Colonic mucosa (tissue), 4 donors: ENCODE measurements at regions not wholly inside any gene's neighbourhood (a gene's known extent, or its start where the extent isn't known, plus 50 kb on each side); places are given as distances from the start of the nearest gene placed in this dataset.
"Not testable (repeated sequence)": the region's sequence is repeated elsewhere in the genome, so short reads cannot be mapped to it uniquely, and the experiment has no call there.

Experiments used
- DNase-seq: peaks from one replicate; pipeline ENCODE4 v3.0.0-alpha.2; 2020
- H3K27ac ChIP-seq: fragments of 200-600 bp; one replicate; pipeline ENCODE4 v1.8.0; 2021
- H3K27me3 ChIP-seq: fragments of 200-600 bp; one replicate; pipeline ENCODE4 v1.8.0; 2021
- H3K36me3 ChIP-seq: fragments of 200-600 bp; one replicate; pipeline ENCODE4 v1.8.0; 2021
- H3K4me1 ChIP-seq: fragments of 200-600 bp; one replicate; pipeline ENCODE4 v1.8.0; 2021; ENCODE audit warnings: mild to moderate bottlenecking
- H3K4me3 ChIP-seq: fragments of 200-600 bp; one replicate; pipeline ENCODE4 v1.8.0; 2021
- H3K9ac ChIP-seq, 2 donors: one replicate each; pipeline ENCODE4 v1.7.0; 2013; ENCODE audit warnings: control low read depth in 2 of 2, low read depth in 2 of 2, low read length in 2 of 2
- H3K9me3 ChIP-seq: fragments of 200-600 bp; one replicate; pipeline ENCODE4 v1.8.0; 2021
- intact Hi-C: fragments of 100-400 bp; cut with DNase I; formaldehyde crosslinking; loops from one replicate; pipeline ENCODE4 v1.14.1; 2022
- TF ChIP-seq, protein P1 (sequence below): fragments of 200-600 bp; IDR thresholded peaks from one replicate; pipeline ENCODE4 v1.8.0; 2022; ENCODE audit warnings: antibody characterized with exemption, mild to moderate bottlenecking
- donor health status: healthy.
- donor health status: DM: no; HTN: no; CAD: no.
- donor health status: DM: no; HTN: no; CAD: no.

- DNase-seq, result no peak
- Histone ChIP-seq H3K27ac (no peak overlapping the region), H3K27me3 (no peaks in the 10 kb centered on the region), H3K9ac (no peak overlapping the region), H3K36me3 (no peaks in the 10 kb centered on the region), H3K4me3 (no peak overlapping the region), H3K4me1 (no peaks in the 10 kb centered on the region), H3K9me3 (no peaks in the 10 kb centered on the region)
- intact Hi-C loops, result no loop called here
- TF ChIP-seq, protein P1, sequence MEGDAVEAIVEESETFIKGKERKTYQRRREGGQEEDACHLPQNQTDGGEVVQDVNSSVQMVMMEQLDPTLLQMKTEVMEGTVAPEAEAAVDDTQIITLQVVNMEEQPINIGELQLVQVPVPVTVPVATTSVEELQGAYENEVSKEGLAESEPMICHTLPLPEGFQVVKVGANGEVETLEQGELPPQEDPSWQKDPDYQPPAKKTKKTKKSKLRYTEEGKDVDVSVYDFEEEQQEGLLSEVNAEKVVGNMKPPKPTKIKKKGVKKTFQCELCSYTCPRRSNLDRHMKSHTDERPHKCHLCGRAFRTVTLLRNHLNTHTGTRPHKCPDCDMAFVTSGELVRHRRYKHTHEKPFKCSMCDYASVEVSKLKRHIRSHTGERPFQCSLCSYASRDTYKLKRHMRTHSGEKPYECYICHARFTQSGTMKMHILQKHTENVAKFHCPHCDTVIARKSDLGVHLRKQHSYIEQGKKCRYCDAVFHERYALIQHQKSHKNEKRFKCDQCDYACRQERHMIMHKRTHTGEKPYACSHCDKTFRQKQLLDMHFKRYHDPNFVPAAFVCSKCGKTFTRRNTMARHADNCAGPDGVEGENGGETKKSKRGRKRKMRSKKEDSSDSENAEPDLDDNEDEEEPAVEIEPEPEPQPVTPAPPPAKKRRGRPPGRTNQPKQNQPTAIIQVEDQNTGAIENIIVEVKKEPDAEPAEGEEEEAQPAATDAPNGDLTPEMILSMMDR, result no peak
These were observed 62.0 kb upstream of the LMNTD1 start for GRCh38 chr12:25615119-25615518.

DNA sequence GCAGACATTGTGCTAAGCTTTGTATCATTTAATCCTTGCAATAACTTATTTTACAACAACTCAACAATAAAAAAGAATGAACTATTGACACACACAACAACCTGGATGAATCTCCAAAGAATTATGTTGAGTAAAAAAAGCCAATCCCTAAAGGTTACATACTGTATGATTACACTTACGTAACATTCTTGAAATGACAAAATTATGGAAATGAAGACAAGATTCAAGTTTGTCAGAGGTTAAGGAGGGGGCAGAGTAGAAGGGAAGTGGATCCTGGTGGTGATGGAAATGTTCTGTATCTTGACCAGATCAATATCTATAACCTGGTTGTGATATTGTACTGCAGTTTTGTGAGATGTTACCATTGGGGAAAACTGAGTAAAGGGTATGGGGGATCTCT lies 63.2 kb upstream of the LMNTD1 start:
- no peak overlapping the region for H3K4me3 ChIP-seq
- intact Hi-C loops, result no loop called here
- no peak for DNase-seq
- TF ChIP-seq, protein P1, result no peak
- H3K9me3 ChIP-seq, result no peaks in the 10 kb centered on the region
- no peak overlapping the region for H3K27ac ChIP-seq
- no peaks in the 10 kb centered on the region for H3K4me1 ChIP-seq
- no peaks in the 10 kb centered on the region for H3K36me3 ChIP-seq
- H3K9ac ChIP-seq, result no peak overlapping the region
- H3K27me3 ChIP-seq, result no peaks in the 10 kb centered on the region

DNA sequence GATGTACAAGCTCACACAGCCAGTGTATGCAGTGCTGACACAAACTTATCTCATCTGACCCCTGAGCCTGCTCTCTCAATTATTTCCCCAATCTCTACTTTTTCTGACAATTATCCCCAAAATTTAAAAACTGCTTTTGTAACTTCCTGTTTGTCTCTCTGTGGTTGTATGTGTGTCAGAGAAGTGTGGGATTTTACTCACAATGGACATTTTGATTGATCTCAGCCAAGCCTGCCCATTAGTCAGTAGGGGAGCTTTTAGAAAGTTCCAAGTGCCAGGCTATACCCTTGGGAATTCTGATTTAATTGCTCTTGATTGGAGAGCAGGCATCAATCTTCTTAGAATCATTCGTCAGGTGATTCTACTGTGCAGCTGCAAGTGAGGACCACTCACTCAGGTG lies 64.9 kb upstream of the LMNTD1 start:
- H3K4me3 ChIP-seq, result no peak overlapping the region
- H3K4me1 ChIP-seq, result no peaks in the 10 kb centered on the region
- TF ChIP-seq, protein P1, result no peak
- no peaks in the 10 kb centered on the region for H3K9me3 ChIP-seq
- no peak for DNase-seq
- no peaks in the 10 kb centered on the region for H3K27me3 ChIP-seq
- no peak overlapping the region for H3K27ac ChIP-seq
- intact Hi-C loops, result no loop called here
- H3K36me3 ChIP-seq, result no peaks in the 10 kb centered on the region
- H3K9ac ChIP-seq, result no peak overlapping the region

DNA sequence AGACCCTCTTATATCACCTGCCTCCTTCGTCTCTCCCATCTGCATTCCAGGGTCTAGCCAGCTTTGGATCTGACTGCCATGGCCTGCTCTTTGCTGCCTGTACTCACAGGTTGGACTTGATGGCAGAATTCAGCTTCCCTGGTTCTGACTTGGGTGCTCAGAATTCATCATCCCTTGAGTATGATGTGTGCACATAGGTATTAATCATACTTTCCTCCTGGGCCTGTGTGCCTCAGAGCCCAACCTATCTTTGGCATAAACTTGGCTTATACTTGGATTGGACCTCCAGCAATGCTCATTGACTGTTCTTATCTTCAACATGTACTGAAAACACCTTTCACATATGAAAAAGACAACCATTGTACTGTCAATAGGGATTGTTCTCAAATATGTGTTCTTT lies 70.7 kb upstream of the LMNTD1 start:
- no peaks in the 10 kb centered on the region for H3K36me3 ChIP-seq
- H3K9ac ChIP-seq, result no peak overlapping the region
- TF ChIP-seq, protein P1, result no peak
- no peak for DNase-seq
- no peak overlapping the region for H3K4me3 ChIP-seq
- no peak overlapping the region for H3K27ac ChIP-seq
- no peaks in the 10 kb centered on the region for H3K27me3 ChIP-seq
- intact Hi-C loops, result no loop called here
- no peaks in the 10 kb centered on the region for H3K9me3 ChIP-seq
- H3K4me1 ChIP-seq, result no peaks in the 10 kb centered on the region

DNA sequence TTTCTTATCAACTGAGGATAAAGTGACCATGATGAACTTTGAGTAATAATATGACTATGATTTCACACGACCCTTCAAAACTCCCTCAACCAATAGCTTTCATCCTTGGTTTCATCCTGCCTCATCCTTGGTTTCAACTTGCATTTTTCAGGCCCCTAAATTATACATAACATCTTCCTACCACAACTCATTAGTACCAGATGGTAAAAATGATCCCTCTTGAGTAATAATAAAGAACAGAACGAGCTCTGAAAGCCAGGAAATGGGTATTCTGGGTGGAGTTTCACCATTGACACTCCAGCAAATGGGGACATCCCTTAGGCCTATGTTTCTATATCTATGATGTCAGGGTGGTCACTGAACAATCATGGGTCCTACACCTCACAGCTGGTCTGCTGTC lies 72.1 kb upstream of the LMNTD1 start:
- H3K27me3 ChIP-seq, result no peaks in the 10 kb centered on the region
- TF ChIP-seq, protein P1, result no peak
- no peaks in the 10 kb centered on the region for H3K9me3 ChIP-seq
- H3K9ac ChIP-seq, result no peak overlapping the region
- H3K4me1 ChIP-seq, result no peaks in the 10 kb centered on the region
- H3K27ac ChIP-seq, result no peak overlapping the region
- no peaks in the 10 kb centered on the region for H3K36me3 ChIP-seq
- DNase-seq, result no peak
- no peak overlapping the region for H3K4me3 ChIP-seq
- intact Hi-C loops, result no loop called here

- no peaks in the 10 kb centered on the region for H3K36me3 ChIP-seq
- intact Hi-C loops, result no loop called here
- no peaks in the 10 kb centered on the region for H3K9me3 ChIP-seq
- DNase-seq, result no peak
- no peak overlapping the region for H3K27ac ChIP-seq
- H3K4me3 ChIP-seq, result no peak overlapping the region
- TF ChIP-seq, protein P1, result no peak
- H3K27me3 ChIP-seq, result no peaks in the 10 kb centered on the region
- H3K9ac ChIP-seq, result no peak overlapping the region
- no peaks in the 10 kb centered on the region for H3K4me1 ChIP-seq
These were observed 76.3 kb upstream of the LMNTD1 start for GRCh38 chr12:25629341-25629740.

DNA sequence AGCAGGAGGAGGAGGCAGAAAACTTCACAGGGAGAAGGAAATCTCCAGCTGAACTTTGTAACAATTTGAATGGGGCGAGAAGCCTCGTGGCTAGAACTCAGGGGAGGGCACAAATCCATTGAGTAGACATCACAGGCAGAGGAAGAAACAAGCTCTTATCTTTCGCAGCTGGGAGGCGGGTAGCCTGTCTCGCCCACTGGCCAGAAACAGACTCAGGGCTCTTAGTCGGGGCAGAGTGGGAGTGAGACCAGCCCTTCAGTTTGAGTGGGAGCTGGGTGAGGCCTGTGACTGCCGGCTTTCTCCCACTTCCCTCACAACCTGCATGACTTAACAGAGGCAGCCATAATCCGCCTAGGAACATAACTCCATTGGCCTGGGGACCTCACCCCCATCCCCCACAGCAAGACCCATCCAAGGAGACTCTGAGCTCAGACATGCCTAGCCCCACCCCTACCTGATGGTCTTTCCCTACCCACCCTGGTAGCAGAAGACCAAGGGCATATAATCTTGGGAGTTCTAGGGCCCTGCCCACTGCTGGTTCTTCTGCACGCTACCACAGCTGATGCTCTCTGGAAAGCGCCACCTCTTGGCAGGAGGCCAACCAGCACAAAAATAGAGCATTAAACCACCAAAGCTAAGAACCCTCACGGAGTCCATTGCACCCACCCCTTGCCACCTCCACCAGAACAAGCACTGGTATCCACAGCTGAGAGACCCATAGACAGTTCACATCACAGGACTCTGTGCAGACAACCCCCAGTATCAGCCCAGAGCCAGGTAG lies 77.8 kb upstream of the LMNTD1 start:
- H3K9ac ChIP-seq, DNase-seq, H3K36me3 ChIP-seq, H3K27ac ChIP-seq, intact Hi-C loops, H3K4me3 ChIP-seq, H3K27me3 ChIP-seq, H3K9me3 ChIP-seq, H3K4me1 ChIP-seq: not testable (repeated sequence)

DNA sequence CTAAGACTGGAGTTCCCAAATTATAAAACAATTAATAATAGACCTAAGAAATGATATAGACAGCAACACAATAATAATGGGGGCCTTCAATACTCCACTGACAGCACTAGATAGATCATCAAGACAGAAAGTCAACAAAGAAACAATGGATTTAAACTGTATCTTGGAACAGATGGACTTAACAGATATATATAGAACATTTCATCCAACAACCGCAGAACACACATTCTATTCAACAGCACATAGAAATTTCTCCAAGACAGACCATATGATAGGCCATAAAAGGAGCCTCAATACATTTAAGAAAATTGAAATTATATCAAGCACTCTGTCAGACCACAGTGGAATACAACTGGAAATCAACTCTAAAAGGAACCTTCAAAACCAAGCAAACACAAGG lies 80.1 kb upstream of the LMNTD1 start:
- H3K36me3 ChIP-seq, H3K4me3 ChIP-seq, H3K27me3 ChIP-seq, H3K9ac ChIP-seq, intact Hi-C loops, H3K4me1 ChIP-seq, H3K9me3 ChIP-seq, H3K27ac ChIP-seq, DNase-seq: not testable (repeated sequence)
